Fibroblast of lung (primary cell): ENCODE measurements at regions not wholly inside any gene's neighbourhood (a gene's known extent, or its start where the extent isn't known, plus 50 kb on each side); places are given as distances from the start of the nearest gene placed in this dataset.

ENCODE experiments used
- EZH2 ChIP-seq: IDR thresholded peaks from 2 replicates; pipeline ENCODE4 v1.5.1; 2012; ENCODE audit warnings: low read length, control low read depth, mild to moderate bottlenecking; ENCODE audit errors: missing control alignments
- TF ChIP-seq, protein P1 (sequence below), 2 donors: IDR thresholded peaks in 1 of 2; conservative IDR thresholded peaks in 1 of 2; 1 replicate in 1 of 2; 2 replicates in 1 of 2; pipeline ENCODE4 v1.5.1; 2011 to 2012; ENCODE audit warnings: low read length in 2 of 2, control low read depth in 1 of 2, inconsistent platforms in 1 of 2, low read depth in 1 of 2, mild to moderate bottlenecking in 1 of 2

- TF ChIP-seq, protein P1, sequence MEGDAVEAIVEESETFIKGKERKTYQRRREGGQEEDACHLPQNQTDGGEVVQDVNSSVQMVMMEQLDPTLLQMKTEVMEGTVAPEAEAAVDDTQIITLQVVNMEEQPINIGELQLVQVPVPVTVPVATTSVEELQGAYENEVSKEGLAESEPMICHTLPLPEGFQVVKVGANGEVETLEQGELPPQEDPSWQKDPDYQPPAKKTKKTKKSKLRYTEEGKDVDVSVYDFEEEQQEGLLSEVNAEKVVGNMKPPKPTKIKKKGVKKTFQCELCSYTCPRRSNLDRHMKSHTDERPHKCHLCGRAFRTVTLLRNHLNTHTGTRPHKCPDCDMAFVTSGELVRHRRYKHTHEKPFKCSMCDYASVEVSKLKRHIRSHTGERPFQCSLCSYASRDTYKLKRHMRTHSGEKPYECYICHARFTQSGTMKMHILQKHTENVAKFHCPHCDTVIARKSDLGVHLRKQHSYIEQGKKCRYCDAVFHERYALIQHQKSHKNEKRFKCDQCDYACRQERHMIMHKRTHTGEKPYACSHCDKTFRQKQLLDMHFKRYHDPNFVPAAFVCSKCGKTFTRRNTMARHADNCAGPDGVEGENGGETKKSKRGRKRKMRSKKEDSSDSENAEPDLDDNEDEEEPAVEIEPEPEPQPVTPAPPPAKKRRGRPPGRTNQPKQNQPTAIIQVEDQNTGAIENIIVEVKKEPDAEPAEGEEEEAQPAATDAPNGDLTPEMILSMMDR (conservative IDR thresholded peaks at IDR 0.05 in 1 of 2, IDR thresholded peaks at IDR 0.05 in 1 of 2; ENCODE audit: low read depth in 1 of 2, low read length in 2 of 2) = no peak
- TF ChIP-seq EZH2 = no peak
Observed at GRCh38 chr18:8894823-8895222, 189.5 kb downstream of the MTCL1 start.
